K562 (cell line): ENCODE measurements at regions not wholly inside any gene's neighbourhood (a gene's known extent, or its start where the extent isn't known, plus 50 kb on each side); places are given as distances from the start of the nearest gene placed in this dataset.
A peak's percentile ranks its signal among the peaks of the same experiment; 100 is the strongest.

Experiments
- ATAC-seq: fragments of 200-7000 bp; cut with Tn5 transposase; 3 replicates; pipeline ENCODE4 v1.9.1; 2020; ENCODE audit warnings: moderate library complexity
- BruUV-seq: library from RNA; stranded (reverse); fragments of 400-500 nt; replicated peaks from 2 replicates; lab custom pipeline; 2021; lab: Mats Ljungman, UMichigan
- CTCF ChIA-PET: fragments of 300-600 bp; formaldehyde crosslinking; extraction: SDS; loops from one replicate; lab custom pipeline; 2021; ENCODE audit warnings: low intra/inter-chr PET ratio; lab: Yijun Ruan, JAX
- POLR2A ChIA-PET: fragments of 300-600, 350-650 bp; sonication (Branson Sonifier 250); formaldehyde crosslinking; extraction: SDS; loops from one replicate; lab custom pipeline; 2021; ENCODE audit warnings: antibody characterized with exemption, inconsistent platforms; lab: Yijun Ruan, JAX
- DNase-seq, 4 experiments: peaks; one replicate each; pipeline versions ENCODE4 v3.0.0 to v3.0.0-alpha.2; 2011 to 2018; ENCODE audit warnings: low spot score in 3 of 4, mixed read lengths in 3 of 4; ENCODE audit errors: extremely low read depth in 1 of 4
- FAIRE-seq: peaks from 2 replicates; lab custom pipeline; 2011; peaks lifted over from hg19 to GRCh38; lab: Jason Lieb, UNC
- H2AFZ ChIP-seq: 2 replicates; pipeline ENCODE4 v1.6.0; 2011; ENCODE audit warnings: low read depth, low read length, control low read depth, inconsistent platforms
- H3K27ac ChIP-seq: fragments of 200-600 bp; 3 replicates; pipeline ENCODE4 v1.8.0; 2011; ENCODE audit warnings: low read depth, mild to moderate bottlenecking, control low read depth, inconsistent platforms, low read length, moderate library complexity, mixed read lengths; ENCODE audit errors: extremely low read depth
- H3K27me3 ChIP-seq, 2 experiments: fragments of 300-600 bp in 1 of 2; 2 replicates in 1 of 2; 3 replicates in 1 of 2; pipeline versions ENCODE4 v1.6.0 to v1.8.0; 2011; ENCODE audit warnings: inconsistent platforms in 2 of 2, low read length in 2 of 2, mild to moderate bottlenecking in 1 of 2, mixed read lengths in 1 of 2, moderate library complexity in 1 of 2; ENCODE audit not compliant: control insufficient read depth in 2 of 2, insufficient read depth in 2 of 2
- H3K36me3 ChIP-seq: fragments of 300-600 bp; 3 replicates; pipeline ENCODE4 v1.8.0; 2011; ENCODE audit warnings: mild to moderate bottlenecking, low read length, inconsistent platforms; ENCODE audit not compliant: control insufficient read depth, insufficient read depth
- H3K4me1 ChIP-seq, 2 experiments: fragments of 200-600 bp in 1 of 2; replicated peaks in 1 of 2; 2 replicates in 1 of 2; 3 replicates in 1 of 2; pipeline versions ENCODE4 v1.5.1 to v1.8.0; 2011; ENCODE audit warnings: inconsistent platforms in 2 of 2, low read length in 2 of 2, mild to moderate bottlenecking in 1 of 2, mixed read lengths in 1 of 2, moderate library complexity in 1 of 2; ENCODE audit not compliant: control insufficient read depth in 2 of 2, insufficient read depth in 2 of 2
- H3K4me2 ChIP-seq: 2 replicates; pipeline ENCODE4 v1.6.1; 2011; ENCODE audit warnings: low read length, control low read depth, inconsistent platforms, mixed read lengths; ENCODE audit not compliant: insufficient read depth
- H3K4me3 ChIP-seq: fragments of 200-600 bp; sonication (generic), shearing (Covaris generic); 2 replicates; pipeline ENCODE4 v1.5.1; 2016; ENCODE audit warnings: control low read depth, inconsistent platforms
- H3K79me2 ChIP-seq: fragments of 200-600 bp; 3 replicates; pipeline ENCODE4 v1.8.0; 2011; ENCODE audit warnings: low read length, inconsistent platforms; ENCODE audit not compliant: control insufficient read depth, insufficient read depth
- H3K9ac ChIP-seq, 2 experiments: 2 replicates each; pipeline versions ENCODE4 v1.6.0 to v1.6.1; 2011; ENCODE audit warnings: low read depth in 2 of 2, low read length in 2 of 2, control low read depth in 1 of 2, inconsistent platforms in 1 of 2, mild to moderate bottlenecking in 1 of 2, mixed read lengths in 1 of 2; ENCODE audit not compliant: insufficient read depth in 1 of 2
- H3K9me1 ChIP-seq: one replicate; pipeline ENCODE4 v1.6.0; 2011; ENCODE audit warnings: inconsistent platforms, mild to moderate bottlenecking, low read length, moderate library complexity; ENCODE audit not compliant: control insufficient read depth, insufficient read depth
- H3K9me3 ChIP-seq: replicated peaks from 2 replicates; pipeline ENCODE4 v1.5.1; 2011; ENCODE audit warnings: low read depth, low read length, inconsistent platforms; ENCODE audit not compliant: control insufficient read depth, insufficient read depth
- H4K20me1 ChIP-seq: replicated peaks from 2 replicates; pipeline ENCODE4 v1.6.1; 2011; ENCODE audit warnings: low read length, inconsistent platforms, mixed read lengths; ENCODE audit not compliant: control insufficient read depth, insufficient read depth
- BRD9 ChIP-seq: fragments of 450-650 bp; IDR thresholded peaks from 2 replicates; pipeline ENCODE4 v1.6.1; 2018; ENCODE audit warnings: low read depth; ENCODE audit not compliant: partially characterized antibody
- CAMTA2 ChIP-seq: fragments of 250-450 bp; sonication (Bioruptor Pico); conservative IDR thresholded peaks from 2 replicates; pipeline ENCODE4 v1.5.1; 2022
- DDX20 ChIP-seq: fragments of 450-650 bp; IDR thresholded peaks from 2 replicates; pipeline ENCODE4 v1.6.1; 2016; ENCODE audit warnings: missing genetic modification characterization, low read depth, mild to moderate bottlenecking, missing compliant biosample characterization, moderate library complexity
- FOXK1 ChIP-seq: sonication (generic); formaldehyde crosslinking; IDR thresholded peaks from 2 replicates; pipeline ENCODE4 v1.8.0; 2022; ENCODE audit warnings: missing genetic modification reagents, mild to moderate bottlenecking, borderline replicate concordance
- FUS ChIP-seq: fragments of 200-400 bp; formaldehyde crosslinking; optimal IDR thresholded peaks from 2 replicates; pipeline ENCODE3; 2017; ENCODE audit warnings: low read depth, low read length
- HNRNPH1 ChIP-seq: fragments of 200-400 bp; formaldehyde crosslinking; optimal IDR thresholded peaks from 2 replicates; pipeline ENCODE3; 2017; ENCODE audit warnings: low read depth, mild to moderate bottlenecking, low read length, moderate library complexity
- PHB ChIP-seq: fragments of 250-450 bp; sonication (Bioruptor Pico); IDR thresholded peaks from 2 replicates; pipeline ENCODE4 v1.5.0; 2021
- POLR3A ChIP-seq: IDR thresholded peaks from 2 replicates; pipeline ENCODE4 v1.6.1; 2011; ENCODE audit warnings: borderline replicate concordance, mild to moderate bottlenecking, moderate library complexity; ENCODE audit not compliant: insufficient read length, insufficient read depth; ENCODE audit errors: extremely low read depth
- ZNF174 ChIP-seq: fragments of 250-450 bp; sonication (Bioruptor Pico); IDR thresholded peaks from 2 replicates; pipeline ENCODE4 v1.4.0; 2020; ENCODE audit warnings: mild to moderate bottlenecking
- ZNF444 ChIP-seq: fragments of 250-450 bp; sonication (Bioruptor Pico); IDR thresholded peaks from 2 replicates; pipeline ENCODE4 v1.4.0; 2020; ENCODE audit warnings: mild to moderate bottlenecking, moderate library complexity
- ZNF644 ChIP-seq: fragments of 200-800 bp; sonication (Bioruptor generic); IDR thresholded peaks from 2 replicates; pipeline ENCODE4 v1.6.1; 2016; ENCODE audit warnings: low read depth, missing genetic modification characterization, missing compliant biosample characterization
- WGBS: fragments of 100-300 bp; shearing (Covaris generic); methylation state at CpG from one replicate; pipeline ENCODE4 v1.1.6; 2016; ENCODE audit warnings: low coverage, mixed read lengths; ENCODE audit not compliant: insufficient coverage; ENCODE audit errors: missing lambda C conversion rate; 5-methylcytosine and 5-hydroxymethylcytosine counted together
- in situ Hi-C: fragments of 300-500 bp; cut with MboI; formaldehyde crosslinking; loops from 4 replicates; pipeline ENCODE4 v1.15.0; 2018; ENCODE audit warnings: inconsistent platforms, mixed read lengths
- intact Hi-C: fragments of 100-400 bp; cut with micrococcal nuclease; formaldehyde crosslinking; loops from 2 replicates; pipeline ENCODE4 v1.14.2; 2022
- TF ChIP-seq, protein P1 (sequence below), 2 experiments: IDR thresholded peaks in 1 of 2; conservative IDR thresholded peaks in 1 of 2; 2 replicates each; pipeline ENCODE4 v1.6.1; 2016; ENCODE audit warnings: low read depth in 2 of 2, mild to moderate bottlenecking in 1 of 2, missing compliant biosample characterization in 1 of 2, missing genetic modification characterization in 1 of 2, moderate library complexity in 1 of 2

DNA sequence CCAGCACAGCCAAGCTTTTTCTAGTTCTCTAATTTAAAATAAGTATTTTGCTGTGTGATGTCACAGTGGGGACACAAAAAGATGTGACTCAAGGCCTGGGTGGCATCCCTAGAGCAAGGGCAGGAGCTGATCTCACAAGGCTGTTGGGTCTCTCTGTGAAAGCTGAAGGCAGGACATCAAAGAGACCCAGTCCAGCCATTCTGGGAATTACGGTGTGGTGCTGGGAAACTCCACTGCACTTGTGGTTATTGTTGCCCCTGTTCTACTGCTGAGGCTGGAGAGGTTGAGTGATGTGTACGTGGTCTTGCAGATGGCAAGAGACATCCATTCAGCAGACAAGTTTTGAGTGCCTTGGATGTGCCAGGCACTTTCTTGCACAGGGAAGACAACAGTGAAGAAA lies 352.9 kb downstream of the CYRIA start:
- in situ Hi-C loops, result no loop called here
- FAIRE-seq, result no peak
- BruUV-seq, result no TSS peak
- 0% methylated on average over 2 of the region's 2 CpGs for WGBS
- ATAC-seq, result no peak
- CTCF ChIA-PET, result no interaction called here
- H3K9ac ChIP-seq, result no peak overlapping the region
- H3K4me1 ChIP-seq, result peaks cover 0 to under 1% of the 10 kb centered on the region in 2 experiments; a peak in 1 of 5 replicates
- POLR2A ChIA-PET, result no interaction called here
- no peaks in the 10 kb centered on the region for H3K36me3 ChIP-seq
- DNase-seq, result no peak
- H3K27ac ChIP-seq, result no peak overlapping the region
- H3K9me3 ChIP-seq, result no peaks in the 10 kb centered on the region
- peaks cover 0 to 11% of the 10 kb centered on the region in 2 experiments; a peak in 1 of 5 replicates for H3K27me3 ChIP-seq
- TF ChIP-seq ZNF174, result no peak
- no peak for TF ChIP-seq POLR3A
- TF ChIP-seq ZNF644 (tag), result no peak
- TF ChIP-seq, all 486 proteins: peak for 0
- Histone ChIP-seq H4K20me1 (no peaks in the 10 kb centered on the region), H3K79me2 (no peaks in the 10 kb centered on the region), H2AFZ (no peak overlapping the region), H3K4me2 (no peak overlapping the region), H3K9me1 (no peaks in the 10 kb centered on the region), H3K4me3 (no peak overlapping the region)
- intact Hi-C loops, result no loop called here

DNA sequence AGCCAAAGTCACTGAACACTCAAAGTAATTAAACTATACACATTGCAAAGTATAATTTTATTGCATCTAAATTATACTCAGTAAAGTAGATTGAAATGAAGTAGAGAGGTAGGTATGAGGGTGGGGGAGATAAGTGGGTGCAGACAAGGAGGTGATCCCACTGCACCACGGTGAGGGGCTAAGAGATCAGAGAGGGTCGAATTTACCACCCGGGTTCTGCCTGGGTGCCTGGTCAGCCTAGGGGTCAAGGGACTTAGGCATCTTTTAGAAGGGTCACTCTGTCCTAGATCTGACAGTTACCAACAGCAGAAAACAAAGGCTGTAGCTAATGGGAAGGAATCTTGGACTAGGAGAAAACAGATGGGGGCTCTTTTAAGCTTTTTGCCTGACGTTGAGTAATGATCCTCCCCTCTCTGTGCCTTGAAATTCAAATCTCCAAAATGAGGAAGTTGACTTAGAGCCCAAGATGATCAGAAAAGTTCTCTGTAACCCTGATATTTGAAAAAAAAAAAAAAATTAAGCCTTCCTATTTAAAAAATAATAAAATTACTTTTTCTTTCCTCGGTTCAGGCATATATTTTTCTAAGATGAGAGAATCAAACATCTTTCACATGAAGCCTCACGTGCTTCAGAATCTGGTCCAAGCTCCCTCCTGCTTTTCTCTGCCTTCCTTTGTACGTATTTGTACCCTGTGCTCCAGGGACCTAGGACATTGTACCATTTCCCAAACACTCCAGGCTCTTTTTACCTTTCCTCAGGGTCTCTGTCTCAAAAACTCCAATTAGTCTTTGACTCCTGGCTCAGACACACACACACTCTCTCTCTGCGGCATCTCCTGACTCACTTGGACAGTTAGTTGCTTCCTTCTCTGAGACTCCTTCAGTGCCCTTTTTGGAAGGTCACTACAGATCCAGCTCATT lies 353.9 kb downstream of the CYRIA start:
- CTCF ChIA-PET, result interaction anchor here (0.7 kb wide), 1 partner anchor 18 kb away, joined by 6 read pairs; no protein-coding TSS in a partner anchor
- Histone ChIP-seq H3K4me3 (no peak overlapping the region), H3K79me2 (no peaks in the 10 kb centered on the region), H2AFZ (no peak overlapping the region), H3K4me1 (no peaks in the 10 kb centered on the region), H3K4me2 (no peak overlapping the region), H3K9ac (no peak overlapping the region), H3K27ac (no peak overlapping the region), H3K36me3 (no peaks in the 10 kb centered on the region), H4K20me1 (no peaks in the 10 kb centered on the region), H3K27me3 (peaks cover 0 to 5% of the 10 kb centered on the region in 2 experiments; a peak in 1 of 5 replicates), H3K9me3 (no peaks in the 10 kb centered on the region), H3K9me1 (no peaks in the 10 kb centered on the region)
- FAIRE-seq (no peak), ATAC-seq (no peak), DNase-seq (no peak)
- intact Hi-C loops (no loop called here), in situ Hi-C loops (no loop called here)
- BruUV-seq, result no TSS peak
- POLR2A ChIA-PET, result interaction anchor here (0.6 kb wide), 1 partner anchor 15 kb away, joined by 3 read pairs; no protein-coding TSS in a partner anchor
- WGBS, result 2% methylated on average over 8 of the region's 8 CpGs
- TF ChIP-seq ZNF444 (CRISPR knock-in tag) (no peak), DDX20 (tag) (no peak), FOXK1 (no peak), CAMTA2 (CRISPR knock-in tag) (no peak), BRD9 (no peak), FUS (no peak), PHB (no peak), HNRNPH1 (no peak)
- TF ChIP-seq, protein P1, sequence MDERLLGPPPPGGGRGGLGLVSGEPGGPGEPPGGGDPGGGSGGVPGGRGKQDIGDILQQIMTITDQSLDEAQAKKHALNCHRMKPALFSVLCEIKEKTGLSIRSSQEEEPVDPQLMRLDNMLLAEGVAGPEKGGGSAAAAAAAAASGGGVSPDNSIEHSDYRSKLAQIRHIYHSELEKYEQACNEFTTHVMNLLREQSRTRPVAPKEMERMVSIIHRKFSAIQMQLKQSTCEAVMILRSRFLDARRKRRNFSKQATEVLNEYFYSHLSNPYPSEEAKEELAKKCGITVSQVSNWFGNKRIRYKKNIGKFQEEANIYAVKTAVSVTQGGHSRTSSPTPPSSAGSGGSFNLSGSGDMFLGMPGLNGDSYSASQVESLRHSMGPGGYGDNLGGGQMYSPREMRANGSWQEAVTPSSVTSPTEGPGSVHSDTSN (CRISPR knock-in tag; IDR thresholded peaks at IDR 0.05; ENCODE audit: low read depth), result no peak
- TF ChIP-seq, protein P1 (tag; conservative IDR thresholded peaks at IDR 0.05; ENCODE audit: low read depth), result 0 out of 2 replicates have a peak, but pooled peaks have one; percentile 12
